ENCODE measurements at regions not wholly inside any gene's neighbourhood (a gene's known extent, or its start where the extent isn't known, plus 50 kb on each side); places are given as distances from the start of the nearest gene placed in this dataset.

DNA sequence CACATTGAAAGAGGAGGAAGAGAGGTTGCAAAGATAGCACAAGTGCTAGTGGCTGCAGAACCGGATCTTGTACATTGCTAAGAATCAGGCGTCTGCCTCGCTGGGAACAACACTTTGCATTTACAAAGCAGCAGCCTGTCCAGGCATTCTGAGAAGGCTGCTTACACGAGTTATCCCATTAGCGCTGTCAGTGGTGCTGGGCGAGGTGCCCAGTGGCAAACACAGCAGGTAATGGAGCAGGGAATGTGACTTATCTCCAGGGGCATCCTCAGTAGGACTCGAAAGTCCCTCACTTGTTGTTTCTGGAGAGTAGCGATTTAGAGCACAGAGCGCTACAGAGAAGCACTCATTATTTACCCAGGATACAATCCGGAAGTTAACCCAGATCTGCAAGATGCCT lies 209.6 kb downstream of the OLFM4 start:
- Histone ChIP-seq H3K27ac (no peak overlapping the region), H3K4me1 (ENCODE audit: low read depth) (no peaks in the 10 kb centered on the region), H3K27me3 (no peaks in the 10 kb centered on the region), H3K36me3 (no peaks in the 10 kb centered on the region), H3K9me3 (ENCODE audit: low read depth) (no peaks in the 10 kb centered on the region), H3K4me3 (no peak overlapping the region)
- DNase-seq (ENCODE audit: low read depth in 1 of 2, low spot score in 1 of 2), result peak in 1 of 2 donors; percentile 77
- TF ChIP-seq, protein P1, sequence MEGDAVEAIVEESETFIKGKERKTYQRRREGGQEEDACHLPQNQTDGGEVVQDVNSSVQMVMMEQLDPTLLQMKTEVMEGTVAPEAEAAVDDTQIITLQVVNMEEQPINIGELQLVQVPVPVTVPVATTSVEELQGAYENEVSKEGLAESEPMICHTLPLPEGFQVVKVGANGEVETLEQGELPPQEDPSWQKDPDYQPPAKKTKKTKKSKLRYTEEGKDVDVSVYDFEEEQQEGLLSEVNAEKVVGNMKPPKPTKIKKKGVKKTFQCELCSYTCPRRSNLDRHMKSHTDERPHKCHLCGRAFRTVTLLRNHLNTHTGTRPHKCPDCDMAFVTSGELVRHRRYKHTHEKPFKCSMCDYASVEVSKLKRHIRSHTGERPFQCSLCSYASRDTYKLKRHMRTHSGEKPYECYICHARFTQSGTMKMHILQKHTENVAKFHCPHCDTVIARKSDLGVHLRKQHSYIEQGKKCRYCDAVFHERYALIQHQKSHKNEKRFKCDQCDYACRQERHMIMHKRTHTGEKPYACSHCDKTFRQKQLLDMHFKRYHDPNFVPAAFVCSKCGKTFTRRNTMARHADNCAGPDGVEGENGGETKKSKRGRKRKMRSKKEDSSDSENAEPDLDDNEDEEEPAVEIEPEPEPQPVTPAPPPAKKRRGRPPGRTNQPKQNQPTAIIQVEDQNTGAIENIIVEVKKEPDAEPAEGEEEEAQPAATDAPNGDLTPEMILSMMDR (IDR thresholded peaks at IDR 0.05; ENCODE audit: low read depth, low read length), result no peak

DNA sequence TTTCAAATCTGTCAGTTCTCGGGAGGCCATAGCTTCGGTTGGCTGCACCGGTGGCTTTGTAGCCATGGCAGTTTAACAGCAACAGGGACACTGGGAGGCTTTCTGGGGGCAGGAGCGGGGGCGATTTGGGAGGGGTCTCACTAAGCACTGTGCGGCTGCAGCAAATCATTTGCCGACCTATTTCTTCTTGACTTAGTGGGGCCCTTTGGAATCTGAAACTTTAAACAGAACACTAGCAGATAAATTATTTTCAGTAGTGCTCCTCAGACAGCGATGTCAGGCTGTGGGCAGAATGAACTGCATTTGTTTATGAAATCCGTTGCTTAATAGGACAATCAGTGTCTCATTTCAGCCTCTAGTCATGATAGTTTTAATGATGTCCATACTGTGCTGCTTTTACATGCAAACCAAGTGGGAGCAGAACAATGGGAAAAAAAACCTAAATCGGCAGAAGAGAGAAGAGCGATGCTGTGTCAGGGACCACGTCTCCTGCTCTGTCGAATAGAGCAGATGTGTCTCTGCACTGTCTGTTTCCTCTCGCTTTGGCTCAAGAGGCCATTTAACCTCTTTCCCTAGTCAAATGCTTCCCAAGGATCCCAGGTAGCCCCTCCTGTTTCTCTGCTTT lies 211.9 kb downstream of the OLFM4 start:
- Histone ChIP-seq H3K27me3 (no peaks in the 10 kb centered on the region), H3K36me3 (no peaks in the 10 kb centered on the region), H3K4me3 (no peak overlapping the region), H3K27ac (no peak overlapping the region), H3K9me3 (ENCODE audit: low read depth) (no peaks in the 10 kb centered on the region), H3K4me1 (ENCODE audit: low read depth) (no peaks in the 10 kb centered on the region)
- TF ChIP-seq, protein P1 (IDR thresholded peaks at IDR 0.05; ENCODE audit: low read depth, low read length), result no peak
- no peak for DNase-seq (ENCODE audit: low read depth in 1 of 2, low spot score in 1 of 2)

DNA sequence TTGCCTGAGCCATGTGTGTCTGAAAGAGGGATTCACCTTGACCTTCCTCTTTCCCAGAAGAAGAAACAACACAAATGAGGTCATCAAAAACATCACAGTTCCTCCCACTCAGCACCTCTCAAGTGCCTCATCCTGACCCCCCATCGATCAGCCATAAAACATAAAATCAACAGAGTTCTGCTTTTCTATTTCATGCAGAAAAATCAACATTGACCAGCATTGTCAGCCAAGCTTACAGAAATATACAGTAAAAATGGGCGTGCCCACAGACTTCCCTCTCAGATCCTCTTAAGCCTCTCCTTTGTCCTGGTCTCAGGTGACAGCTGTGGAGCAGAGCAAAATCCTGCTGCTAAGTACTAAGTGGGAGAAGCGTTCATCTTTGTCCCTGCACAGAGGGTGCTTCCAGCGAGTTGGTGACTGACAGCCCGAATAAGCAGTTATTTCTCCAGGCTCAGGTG lies 213.3 kb downstream of the OLFM4 start:
- TF ChIP-seq, protein P1 (IDR thresholded peaks at IDR 0.05; ENCODE audit: low read depth, low read length), result no peak
- no peaks in the 10 kb centered on the region for H3K36me3 ChIP-seq
- H3K27ac ChIP-seq, result no peak overlapping the region
- DNase-seq (ENCODE audit: low read depth in 1 of 2, low spot score in 1 of 2), result no peak
- H3K4me1 ChIP-seq (ENCODE audit: low read depth), result no peaks in the 10 kb centered on the region
- H3K27me3 ChIP-seq, result no peaks in the 10 kb centered on the region
- no peaks in the 10 kb centered on the region for H3K9me3 ChIP-seq (ENCODE audit: low read depth)
- H3K4me3 ChIP-seq, result no peak overlapping the region

DNA sequence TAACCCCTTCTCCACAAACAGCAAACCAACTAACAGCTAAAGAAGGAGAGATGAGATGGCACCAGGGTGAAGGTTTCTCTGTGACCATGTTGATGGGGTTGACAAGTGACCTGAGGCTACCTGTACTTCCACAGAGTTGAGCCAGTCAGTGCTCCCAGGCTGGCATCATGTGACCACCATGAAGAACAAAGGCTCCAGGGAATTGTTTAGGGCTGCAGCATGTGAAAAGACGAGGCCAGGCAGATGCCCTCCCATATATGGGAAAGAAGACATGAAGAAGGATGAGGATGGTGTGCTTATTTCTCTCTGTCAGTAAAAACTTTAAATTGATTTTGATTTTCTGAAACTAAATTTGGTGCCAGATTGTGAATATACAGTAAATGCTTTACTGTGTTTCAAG lies 220.6 kb downstream of the OLFM4 start:
- no peaks in the 10 kb centered on the region for H3K9me3 ChIP-seq (ENCODE audit: low read depth)
- no peaks in the 10 kb centered on the region for H3K4me1 ChIP-seq (ENCODE audit: low read depth)
- DNase-seq (ENCODE audit: low read depth in 1 of 2, low spot score in 1 of 2), result no peak
- peaks cover 3% of the 10 kb centered on the region for H3K27me3 ChIP-seq
- TF ChIP-seq, protein P1 (IDR thresholded peaks at IDR 0.05; ENCODE audit: low read depth, low read length), result no peak
- H3K4me3 ChIP-seq, result no peak overlapping the region
- H3K36me3 ChIP-seq, result no peaks in the 10 kb centered on the region
- no peak overlapping the region for H3K27ac ChIP-seq

DNA sequence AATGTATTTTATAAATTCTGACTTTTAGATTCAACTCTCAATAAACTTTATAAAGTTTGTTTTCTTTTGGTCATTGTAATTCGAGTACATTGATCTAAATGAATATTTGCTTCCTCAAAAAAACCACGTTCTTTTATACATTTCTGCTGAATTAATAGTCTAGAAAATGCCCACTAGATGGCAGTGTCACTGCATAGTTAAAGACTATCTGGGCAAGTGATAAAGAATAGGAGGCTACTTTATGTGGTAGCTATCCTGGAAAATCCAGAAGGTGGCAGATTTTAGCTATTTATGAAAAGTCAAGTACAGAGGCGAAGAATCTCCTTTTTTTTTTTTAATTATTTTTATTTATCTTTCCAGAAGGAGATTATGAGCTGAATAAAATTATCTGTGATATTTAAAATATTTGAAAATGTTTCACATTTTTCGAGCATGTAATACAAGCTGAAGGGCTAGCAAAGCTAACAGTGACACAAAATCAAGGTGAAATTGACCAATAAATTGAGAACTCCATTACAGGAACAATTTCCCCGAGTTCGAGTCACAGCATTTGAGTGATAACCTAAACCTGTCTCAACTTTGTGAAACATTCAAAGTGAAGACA lies 221.8 kb downstream of the OLFM4 start:
- Histone ChIP-seq H3K36me3 (no peaks in the 10 kb centered on the region), H3K27ac (no peak overlapping the region)
- peak; percentile 84 to 86 for DNase-seq (ENCODE audit: low read depth in 1 of 2, low spot score in 1 of 2)

More for the DNA sequence above, 221.8 kb downstream of the OLFM4 start:
- Histone ChIP-seq H3K4me3 (no peak overlapping the region), H3K4me1 (ENCODE audit: low read depth) (no peaks in the 10 kb centered on the region), H3K27me3 (peaks cover 3% of the 10 kb centered on the region), H3K9me3 (ENCODE audit: low read depth) (no peaks in the 10 kb centered on the region)
- TF ChIP-seq, protein P1 (IDR thresholded peaks at IDR 0.05; ENCODE audit: low read depth, low read length), result peak; percentile 73
